ENCODE measurements at regions not wholly inside any gene's neighbourhood (a gene's known extent, or its start where the extent isn't known, plus 50 kb on each side); places are given as distances from the start of the nearest gene placed in this dataset.

- no peaks in the 10 kb centered on the region for H4K20me1 ChIP-seq (replicated peaks; ENCODE audit: control insufficient read depth, extremely low read depth, insufficient read depth, low read length)
- H2AFZ ChIP-seq (ENCODE audit: low read depth, low read length): no peak overlapping the region
- dilution Hi-C loops (cut with MboI; ENCODE audit: extremely low pct_ligation_motif_present, low sequenced_read_pairs): no loop called here
- no peak overlapping the region for H3K4me2 ChIP-seq (ENCODE audit: insufficient read depth, low read length)
- TF ChIP-seq POLR2A (IDR thresholded peaks at IDR 0.05; ENCODE audit: low read depth, low read length): no peak
- no peak for TF ChIP-seq JUN (IDR thresholded peaks at IDR 0.05; ENCODE audit: borderline replicate concordance, insufficient read depth, insufficient read length, low read depth)
- intact Hi-C loops (cut with micrococcal nuclease): no loop called here
- H3K27ac ChIP-seq (ENCODE audit: insufficient read depth, low read depth, low read length): no peak overlapping the region
- DNase-seq (ENCODE audit: low read depth, low spot score): no peak
- H3K9me1 ChIP-seq (replicated peaks; ENCODE audit: control insufficient read depth, extremely low read depth, insufficient read depth, low read length): no peaks in the 10 kb centered on the region
- H3K27me3 ChIP-seq (ENCODE audit: control insufficient read depth in 2 of 2, insufficient read depth in 2 of 2, low read length in 2 of 2): peaks cover 3 to 16% of the 10 kb centered on the region in 2 experiments
- POLR2A ChIA-PET: no interaction called here
- H3K36me3 ChIP-seq (ENCODE audit: control insufficient read depth in 2 of 2, extremely low read depth in 1 of 2, insufficient read depth in 2 of 2, low read length in 2 of 2): no peaks in the 10 kb centered on the region
- BruUV-seq (replicated peaks): no TSS peak
- H3K79me2 ChIP-seq (ENCODE audit: control insufficient read depth, insufficient read depth, low read length): no peaks in the 10 kb centered on the region
- H3K4me3 ChIP-seq (replicated peaks in 1 of 3; ENCODE audit: insufficient read depth in 1 of 3, low read depth in 1 of 3, low read length in 3 of 3): no peak overlapping the region
- FAIRE-seq: no peak
- no peaks in the 10 kb centered on the region for H3K9me3 ChIP-seq (replicated peaks; ENCODE audit: control insufficient read depth, insufficient read depth, low read length)
- H3K9ac ChIP-seq (replicated peaks; ENCODE audit: extremely low read depth, insufficient read depth, low read length): no peak overlapping the region
- CTCF ChIA-PET: interaction anchor here (1.3 to 2.3 kb wide), 2 partner anchors 19 to 20 kb away, joined by 5 read pairs; no protein-coding TSS in a partner anchor
- H3K4me1 ChIP-seq (ENCODE audit: control insufficient read depth, extremely low read depth, insufficient read depth, low read length): no peaks in the 10 kb centered on the region
These were observed 111.9 kb upstream of the WNT4 start for GRCh38 chr1:22254756-22255155.

DNA sequence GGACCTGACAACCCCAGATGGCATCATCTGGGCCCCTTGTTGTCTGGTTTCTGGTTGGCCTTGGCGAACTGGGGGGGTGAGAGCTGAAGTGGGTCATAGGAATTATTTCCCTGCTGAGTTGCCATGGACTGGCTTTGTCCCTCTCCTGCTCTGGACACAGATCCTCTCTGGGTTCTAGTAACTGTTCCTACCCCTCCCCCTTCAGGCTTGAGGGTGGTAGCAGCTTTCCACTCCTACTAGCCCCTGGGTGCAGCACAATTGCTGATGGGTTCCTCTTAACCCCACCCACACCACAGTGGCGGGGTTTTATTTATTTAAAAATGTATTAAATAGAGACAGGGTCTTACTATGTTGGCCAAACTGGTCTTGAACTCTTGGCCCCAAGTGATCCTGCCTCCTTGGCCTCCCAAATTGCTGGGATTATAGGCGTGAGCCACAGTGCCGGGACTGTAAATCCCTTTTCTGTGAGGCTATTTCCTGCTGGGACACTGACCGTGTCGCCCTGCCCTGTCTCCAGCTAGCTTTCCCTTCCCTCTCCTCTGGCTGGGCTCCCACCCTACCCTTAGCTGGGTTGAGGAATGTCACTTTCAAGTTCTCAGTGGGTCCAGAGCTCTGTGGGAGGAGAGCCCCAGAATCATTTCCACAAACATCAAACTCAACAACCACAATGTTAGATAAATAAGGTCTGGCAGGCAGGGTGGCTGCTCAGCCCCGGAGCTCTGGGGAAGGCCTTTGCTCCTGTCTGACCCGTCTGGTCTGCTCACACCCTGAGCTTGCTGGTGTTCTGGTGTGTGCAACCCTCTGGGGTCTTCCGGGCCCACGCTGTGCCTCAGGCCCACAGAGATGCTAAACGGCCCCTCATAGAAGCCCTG is 112.7 kb upstream of the WNT4 start:
- ChIA-PET POLR2A (interaction anchor here (0.6 kb wide), 1 partner anchor 53 kb away, joined by 4 read pairs; no protein-coding TSS in a partner anchor), CTCF (interaction anchor here (1.3 to 2.3 kb wide), 2 partner anchors 18 to 19 kb away, joined by 5 read pairs; no protein-coding TSS in a partner anchor)
- no peak overlapping the region for H2AFZ ChIP-seq (ENCODE audit: low read depth, low read length)
- no peak overlapping the region for H3K27ac ChIP-seq (ENCODE audit: insufficient read depth, low read depth, low read length)
- DNase-seq (ENCODE audit: low read depth, low spot score) (no peak), FAIRE-seq (no peak)
- H4K20me1 ChIP-seq (replicated peaks; ENCODE audit: control insufficient read depth, extremely low read depth, insufficient read depth, low read length): no peaks in the 10 kb centered on the region
- H3K9ac ChIP-seq (replicated peaks; ENCODE audit: extremely low read depth, insufficient read depth, low read length): no peak overlapping the region
- intact Hi-C loops (cut with micrococcal nuclease): no loop called here
- no peaks in the 10 kb centered on the region for H3K36me3 ChIP-seq (ENCODE audit: control insufficient read depth in 2 of 2, extremely low read depth in 1 of 2, insufficient read depth in 2 of 2, low read length in 2 of 2)
- peaks cover 3 to 16% of the 10 kb centered on the region in 2 experiments for H3K27me3 ChIP-seq (ENCODE audit: control insufficient read depth in 2 of 2, insufficient read depth in 2 of 2, low read length in 2 of 2)
- no peaks in the 10 kb centered on the region for H3K9me3 ChIP-seq (replicated peaks; ENCODE audit: control insufficient read depth, insufficient read depth, low read length)
- no peaks in the 10 kb centered on the region for H3K79me2 ChIP-seq (ENCODE audit: control insufficient read depth, insufficient read depth, low read length)
- TF ChIP-seq FOS (IDR thresholded peaks at IDR 0.05; ENCODE audit: borderline replicate concordance, insufficient read depth, low read length) (no peak), EZH2 (IDR thresholded peaks at IDR 0.05; ENCODE audit: borderline replicate concordance, low read depth, low read length, severe bottlenecking) (no peak), MYC (IDR thresholded peaks at IDR 0.05; ENCODE audit: low read depth, low read length) (no peak), CTCF (IDR thresholded peaks at IDR 0.05; ENCODE audit: extremely low read depth in 1 of 2, insufficient read depth in 1 of 2, low read depth in 1 of 2, low read length in 2 of 2) (no peak), POLR2AphosphoS5 (IDR thresholded peaks at IDR 0.05; ENCODE audit: insufficient read depth, low read depth, low read length) (no peak), JUN (IDR thresholded peaks at IDR 0.05; ENCODE audit: borderline replicate concordance, insufficient read depth, insufficient read length, low read depth) (no peak)
- TF ChIP-seq, protein P1, sequence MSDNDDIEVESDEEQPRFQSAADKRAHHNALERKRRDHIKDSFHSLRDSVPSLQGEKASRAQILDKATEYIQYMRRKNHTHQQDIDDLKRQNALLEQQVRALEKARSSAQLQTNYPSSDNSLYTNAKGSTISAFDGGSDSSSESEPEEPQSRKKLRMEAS (IDR thresholded peaks at IDR 0.05; ENCODE audit: insufficient read depth, insufficient read length): no peak
- no TSS peak for BruUV-seq (replicated peaks)
- H3K4me1 ChIP-seq (ENCODE audit: control insufficient read depth, extremely low read depth, insufficient read depth, low read length): no peaks in the 10 kb centered on the region
- H3K4me2 ChIP-seq (ENCODE audit: insufficient read depth, low read length): no peak overlapping the region
- no peaks in the 10 kb centered on the region for H3K9me1 ChIP-seq (replicated peaks; ENCODE audit: control insufficient read depth, extremely low read depth, insufficient read depth, low read length)
- no peak overlapping the region for H3K4me3 ChIP-seq (replicated peaks in 1 of 3; ENCODE audit: insufficient read depth in 1 of 3, low read depth in 1 of 3, low read length in 3 of 3)
- dilution Hi-C loops (cut with MboI; ENCODE audit: extremely low pct_ligation_motif_present, low sequenced_read_pairs): no loop called here

All from endothelial cell of umbilical vein (primary cell).